GM18861 (cell line): ENCODE measurements at regions not wholly inside any gene's neighbourhood (a gene's known extent, or its start where the extent isn't known, plus 50 kb on each side); places are given as distances from the start of the nearest gene placed in this dataset.
"Not testable (repeated sequence)": the region's sequence is repeated elsewhere in the genome, so short reads cannot be mapped to it uniquely, and the experiment has no call there.

Experiments used
- ATAC-seq: cut with Tn5 transposase; IDR thresholded peaks from one replicate; pipeline ENCODE4 v1.9.1; 2021; ENCODE audit not compliant: unreplicated experiment

DNA sequence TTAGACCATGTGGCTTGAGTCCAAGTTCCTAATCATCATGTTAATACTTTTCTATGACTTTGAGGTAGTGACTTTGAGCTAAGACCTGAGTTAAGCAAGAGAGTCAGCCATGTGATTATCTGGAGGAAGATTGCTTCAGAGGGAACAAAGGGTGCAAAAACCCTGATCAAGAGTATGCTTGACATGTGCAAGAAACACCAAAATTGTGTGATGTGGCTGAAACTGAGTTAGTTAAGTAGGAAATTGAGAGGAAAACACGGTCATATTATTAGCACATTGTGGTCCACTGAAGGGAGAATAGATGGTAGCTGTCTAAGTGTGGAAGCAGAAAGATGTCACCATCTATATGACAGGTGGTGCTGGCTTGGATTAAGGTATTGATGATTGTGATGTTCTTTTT, 130.4 kb upstream of the MON1B start:
- ATAC-seq, result no peak

DNA sequence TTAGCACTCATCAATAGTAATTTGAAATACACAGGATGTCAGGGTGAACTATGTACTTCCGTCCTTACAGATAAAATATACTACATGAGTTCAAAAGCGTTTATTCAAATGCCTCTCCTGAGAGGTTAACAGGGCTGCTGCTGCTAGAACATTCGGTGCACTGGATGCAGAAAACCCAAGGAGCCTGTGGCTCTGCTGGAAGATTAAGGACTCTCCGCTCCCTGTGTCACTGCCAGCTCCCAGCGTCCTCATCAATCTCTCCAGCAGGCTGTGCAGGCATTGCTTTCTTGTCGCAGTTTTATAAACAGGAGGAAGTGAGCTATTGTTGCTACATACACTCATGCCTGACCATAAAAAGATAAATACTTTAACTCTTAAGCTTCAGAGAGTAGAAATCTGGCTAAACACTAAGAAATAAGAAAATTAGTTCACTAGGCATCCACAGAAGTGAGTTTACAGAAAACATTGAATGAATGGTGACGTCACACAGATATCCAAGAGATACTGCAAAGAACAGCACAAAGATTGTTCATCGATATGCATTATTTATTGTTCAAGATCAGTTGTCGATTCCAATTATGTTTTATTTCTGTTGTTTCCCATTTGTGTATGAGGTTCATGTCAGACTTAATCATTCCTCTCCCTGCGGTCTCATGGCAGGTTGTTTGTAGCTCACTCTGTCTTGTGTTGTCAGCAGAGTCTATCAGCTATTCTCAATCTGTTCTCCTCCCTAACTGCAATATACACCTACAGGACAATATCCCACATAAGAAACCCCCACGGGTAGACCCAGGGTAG, 127.9 kb upstream of the MON1B start:
- ATAC-seq, result no peak

- no peak for ATAC-seq
These were observed 127.3 kb upstream of the MON1B start for GRCh38 chr16:77063676-77064016.

DNA sequence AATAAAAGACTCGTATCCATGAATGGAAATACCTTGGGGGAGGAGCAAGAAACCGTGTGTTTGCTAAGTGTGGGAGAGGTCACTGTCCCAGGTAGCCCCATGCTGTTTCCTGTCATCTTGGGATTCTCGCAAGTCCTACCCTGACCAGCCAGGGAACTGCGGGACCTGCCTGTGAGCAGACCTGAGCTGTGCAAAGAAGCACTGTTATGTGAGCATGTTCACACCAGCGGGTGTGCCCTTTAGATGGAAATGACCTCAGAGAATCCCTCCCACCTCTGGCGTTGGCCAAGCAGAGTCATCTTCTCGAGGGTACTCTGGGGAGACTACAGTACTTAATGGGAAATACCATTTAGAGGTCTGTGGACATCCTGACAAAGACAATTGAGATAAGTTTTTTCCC, 127.0 kb upstream of the MON1B start:
- ATAC-seq, result no peak

- ATAC-seq, result no peak
These were observed 124.0 kb upstream of the MON1B start for GRCh38 chr16:77066896-77067496.

DNA sequence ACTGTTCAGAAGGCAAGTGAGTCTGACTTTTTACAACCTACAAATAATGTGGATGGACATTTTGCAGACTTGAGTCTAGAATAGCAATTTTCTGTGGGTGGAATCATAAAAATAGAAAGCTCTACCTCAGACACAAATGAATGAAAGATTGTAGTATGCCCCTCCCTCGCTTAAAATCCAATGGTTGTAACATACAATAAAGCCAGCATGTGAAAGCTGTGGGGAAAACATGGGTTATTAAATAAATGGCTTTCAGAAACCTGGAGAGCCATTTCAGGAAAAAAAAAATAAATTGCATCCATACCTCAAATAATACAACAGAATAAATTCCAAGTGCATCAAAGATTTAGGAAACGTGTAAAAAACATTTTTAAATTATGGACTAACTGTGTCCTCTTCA, 123.1 kb upstream of the MON1B start:
- no peak for ATAC-seq

DNA sequence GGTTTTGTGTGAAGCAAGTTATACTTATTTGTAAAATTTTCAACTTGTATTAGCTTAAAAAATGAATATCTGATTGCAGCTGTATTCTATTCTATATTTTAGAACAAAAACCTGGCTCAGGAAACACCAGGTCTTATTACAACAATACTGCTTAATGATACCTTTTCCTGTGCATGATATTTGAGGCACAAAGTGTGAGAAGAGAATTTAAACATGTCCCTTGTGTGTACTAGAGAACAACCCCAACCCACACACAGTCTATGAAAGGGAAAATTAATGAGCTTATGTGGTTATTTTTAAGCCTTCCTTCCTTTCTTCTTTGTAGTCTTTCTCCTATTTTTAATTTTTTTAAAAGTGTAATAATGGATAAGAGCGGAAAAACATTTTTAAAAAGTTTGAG, 122.6 kb upstream of the MON1B start:
- ATAC-seq, result no peak

- no peak for ATAC-seq
These were observed 121.1 kb upstream of the MON1B start for GRCh38 chr16:77069929-77070328.

DNA sequence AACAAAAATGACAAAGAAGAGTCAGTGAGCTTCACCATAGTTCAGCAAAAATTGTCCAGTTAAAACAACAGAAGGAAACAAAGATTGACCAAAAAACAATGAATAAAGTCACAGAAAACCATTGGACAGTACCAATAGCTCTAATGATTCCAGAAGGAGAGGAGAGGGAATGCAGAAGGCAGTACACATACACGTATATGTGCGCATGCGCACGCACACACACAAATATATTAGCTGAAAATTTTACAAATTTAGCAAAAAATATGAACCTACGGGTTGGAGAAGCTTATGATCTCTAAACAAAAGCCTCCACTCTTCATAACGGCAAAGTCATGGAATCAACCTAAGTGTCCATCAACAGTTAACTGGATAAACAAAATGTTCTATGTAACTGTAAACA, 120.3 kb upstream of the MON1B start:
- ATAC-seq, result no peak

GRCh38 chr16:77076839-77077238, 114.2 kb upstream of the MON1B start:
- ATAC-seq, result no peak

DNA sequence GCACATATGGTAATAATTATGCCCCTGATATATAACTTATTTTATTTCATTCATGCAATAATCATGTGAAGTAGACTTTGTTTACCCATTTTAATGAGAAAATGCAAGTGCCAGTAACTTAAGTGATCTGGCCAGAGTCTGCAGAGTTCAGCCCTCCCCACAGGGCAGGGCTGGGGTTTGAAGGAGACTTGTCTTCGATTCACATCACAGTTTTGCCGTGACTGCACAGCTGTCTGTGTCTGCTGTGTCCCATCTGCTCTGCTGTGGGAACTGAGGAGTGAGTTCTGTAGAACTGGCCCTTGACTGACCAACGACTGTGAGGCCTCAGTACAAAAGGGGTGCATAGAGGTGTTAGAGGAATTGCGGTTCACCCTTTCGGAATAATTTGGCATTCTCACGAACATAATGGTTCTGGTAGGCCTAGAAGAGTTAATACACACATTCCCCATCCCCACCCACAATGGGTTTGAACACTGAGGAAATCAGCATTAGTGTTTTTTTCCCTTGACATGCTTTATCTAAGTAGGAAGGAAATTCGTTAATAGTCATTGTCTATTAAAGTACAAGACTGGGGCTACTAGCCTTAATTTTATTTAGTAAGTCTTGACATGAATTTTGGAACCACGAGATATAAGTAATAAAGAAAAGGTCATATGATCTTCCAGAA, 113.6 kb upstream of the MON1B start:
- ATAC-seq, result no peak

DNA sequence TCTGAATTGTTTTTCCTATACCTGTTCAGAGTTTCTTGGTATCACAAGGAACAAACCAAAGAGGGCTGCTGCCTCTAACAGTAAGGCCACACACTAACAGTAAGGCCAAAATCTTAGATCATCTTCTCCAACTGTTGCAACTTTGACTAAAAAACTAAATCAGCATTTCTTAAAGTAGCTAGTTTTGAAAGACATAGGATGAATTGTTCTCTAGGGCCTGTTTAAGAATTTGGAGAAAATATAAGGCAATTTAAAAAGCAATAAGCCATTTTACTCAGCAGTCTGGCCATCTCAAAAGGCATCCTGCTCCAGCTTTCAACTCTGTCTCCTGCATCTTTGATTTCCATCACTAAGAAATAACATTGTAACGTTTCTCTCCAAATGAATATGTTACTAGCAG, 105.0 kb upstream of the MON1B start:
- ATAC-seq, result no peak

- ATAC-seq, result no peak
These were observed 100.9 kb upstream of the MON1B start for GRCh38 chr16:77090062-77090461.

DNA sequence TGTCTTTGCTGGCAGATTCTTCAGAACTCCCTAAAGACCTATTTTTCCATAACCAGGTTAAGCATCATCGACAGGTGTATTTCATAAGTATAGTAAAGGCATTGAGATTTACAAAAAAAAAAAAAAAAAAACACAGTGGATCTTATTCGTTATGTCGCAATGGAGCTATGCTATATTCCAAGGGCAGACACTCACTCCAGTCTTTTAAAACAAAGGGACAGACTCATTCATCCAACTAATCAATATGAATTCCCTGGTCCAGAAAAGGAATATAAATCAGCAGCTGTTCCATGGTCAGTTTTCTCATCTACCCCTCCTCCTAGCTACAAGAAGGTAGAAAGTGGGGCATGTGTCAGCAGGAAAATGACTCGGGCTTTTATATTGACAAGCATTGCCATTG, 97.7 kb upstream of the MON1B start:
- ATAC-seq, result no peak

DNA sequence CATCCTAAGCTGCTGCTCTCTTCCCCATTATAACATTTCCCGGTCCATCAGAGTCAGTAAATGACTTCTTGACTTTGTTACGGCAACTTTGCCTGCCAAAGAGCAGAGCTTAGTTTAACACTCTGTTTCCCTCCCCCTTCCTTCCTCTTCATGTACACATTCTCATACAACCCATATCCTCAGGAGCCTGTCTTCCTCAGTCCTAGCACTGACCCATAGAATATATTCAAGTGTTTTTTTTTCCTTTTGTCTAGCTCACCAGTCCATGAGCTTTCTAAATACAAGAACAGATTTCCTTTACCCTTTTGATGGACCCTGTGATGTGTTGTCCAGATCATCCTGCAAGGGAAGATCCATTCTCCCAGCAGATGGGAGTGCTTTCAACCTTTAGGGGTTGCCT, 97.0 kb upstream of the MON1B start:
- ATAC-seq, result no peak

- no peak for ATAC-seq
These were observed 79.9 kb upstream of the MON1B start for GRCh38 chr16:77111056-77111565.

GRCh38 chr16:77112746-77113145, 78.2 kb upstream of the MON1B start:
- no peak for ATAC-seq

- no peak for ATAC-seq
These were observed 77.2 kb upstream of the MON1B start for GRCh38 chr16:77113835-77114234.

GRCh38 chr16:77114361-77114760, 76.6 kb upstream of the MON1B start:
- not testable (repeated sequence) for ATAC-seq

GRCh38 chr16:77116856-77117255, 74.1 kb upstream of the MON1B start:
- no peak for ATAC-seq

GRCh38 chr16:77117707-77118106, 73.3 kb upstream of the MON1B start:
- ATAC-seq, result no peak

GRCh38 chr16:77131398-77131797, 59.6 kb upstream of the MON1B start:
- ATAC-seq, result no peak
